ENCODE measurements at regions not wholly inside any gene's neighbourhood (a gene's known extent, or its start where the extent isn't known, plus 50 kb on each side); places are given as distances from the start of the nearest gene placed in this dataset.

- TF ChIP-seq CTCF (conservative IDR thresholded peaks at IDR 0.05 in 1 of 2, IDR thresholded peaks at IDR 0.05 in 1 of 2; ENCODE audit: extremely low read depth in 1 of 2, insufficient read depth in 1 of 2, low read depth in 1 of 2, low read length in 2 of 2), result no peak
- TF ChIP-seq EZH2 (IDR thresholded peaks at IDR 0.05; ENCODE audit: borderline replicate concordance, low read length), result no peak
These were observed 1857.4 kb downstream of the NCAM2 start for GRCh38 chr21:22855581-22855980.

Measured in mammary epithelial cell (primary cell).